ENCODE measurements at regions not wholly inside any gene's neighbourhood (a gene's known extent, or its start where the extent isn't known, plus 50 kb on each side); places are given as distances from the start of the nearest gene placed in this dataset.

DNA sequence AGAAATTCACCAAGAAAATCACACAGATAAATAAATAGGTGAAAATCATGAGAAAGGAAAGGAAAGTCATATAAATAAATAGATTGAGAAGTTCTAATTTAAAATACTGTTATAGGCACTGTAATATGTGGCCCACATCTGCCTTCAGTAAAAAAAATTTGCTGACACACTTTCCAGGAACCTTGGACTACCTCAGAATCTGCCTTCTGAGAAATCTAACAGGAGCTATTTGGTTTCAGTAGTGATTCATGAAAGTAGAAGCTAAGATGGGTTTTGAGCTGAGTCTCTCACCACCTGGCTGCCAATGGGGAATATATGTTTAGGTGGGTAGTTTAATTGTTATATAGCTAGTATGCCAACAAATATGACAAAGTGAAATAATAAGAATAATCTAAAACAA lies 810.0 kb downstream of the RAB28 start:
- H2BK15ac ChIP-seq (ENCODE audit: low read depth, low read length): no peak overlapping the region
- H3K9me3 ChIP-seq (ENCODE audit: control insufficient read depth, insufficient read depth, low read length): peaks cover 4% of the 10 kb centered on the region; the same call in 1 of the 2 replicates
- dilution Hi-C loops (cut with HindIII; ENCODE audit: low sequenced_read_pairs, unreplicated experiment) (no loop called here), intact Hi-C loops (cut with micrococcal nuclease) (no loop called here), in situ Hi-C loops (cut with MboI; ENCODE audit: low sequenced_read_pairs) (no loop called here)
- no peak overlapping the region for H4K91ac ChIP-seq (ENCODE audit: insufficient read depth, low read depth, low read length)
- H2BK20ac ChIP-seq (ENCODE audit: low read depth, low read length): no peak overlapping the region
- H2BK5ac ChIP-seq (ENCODE audit: low read depth, low read length, poor library complexity, severe bottlenecking): no peak overlapping the region
- no peaks in the 10 kb centered on the region for H3K36me3 ChIP-seq (ENCODE audit: control insufficient read depth, insufficient read depth, low read length)
- BruUV-seq (replicated peaks): no TSS peak
- ChIA-PET CTCF (no interaction called here), POLR2A (ENCODE audit: unreplicated experiment) (no interaction called here)
- H3K9me1 ChIP-seq (ENCODE audit: insufficient read depth, low read length): no peaks in the 10 kb centered on the region
- H3K4me3 ChIP-seq (ENCODE audit: insufficient read depth, low read depth, low read length): no peak overlapping the region
- no peak overlapping the region for H4K8ac ChIP-seq (ENCODE audit: low read depth in 2 of 2, low read length in 2 of 2)
- no peak overlapping the region for H2AFZ ChIP-seq (replicated peaks; ENCODE audit: low read length, poor library complexity)
- H2AK9ac ChIP-seq (replicated peaks; ENCODE audit: low read depth, low read length, poor library complexity): no peak overlapping the region
- H4K20me1 ChIP-seq (ENCODE audit: insufficient read depth, low read length): no peaks in the 10 kb centered on the region
- no peak overlapping the region for H3K4ac ChIP-seq (ENCODE audit: low read depth, low read length)
- no peak overlapping the region for H3K4me2 ChIP-seq (ENCODE audit: low read depth, low read length)
- no peak overlapping the region for H4K5ac ChIP-seq (ENCODE audit: low read depth, low read length)
- H3K79me1 ChIP-seq (ENCODE audit: low read depth in 1 of 2, low read length in 2 of 2): no peaks in the 10 kb centered on the region
- no peak overlapping the region for H2AK5ac ChIP-seq (ENCODE audit: low read depth, low read length)
- H3K4me1 ChIP-seq (ENCODE audit: control insufficient read depth, insufficient read depth, low read length): no peaks in the 10 kb centered on the region
- TF ChIP-seq BHLHE40 (IDR thresholded peaks at IDR 0.05; ENCODE audit: low read depth, low read length): no peak
- TF ChIP-seq RCOR1 (IDR thresholded peaks at IDR 0.05; ENCODE audit: insufficient replicate concordance, low read length): no peak
- TF ChIP-seq, protein P1, sequence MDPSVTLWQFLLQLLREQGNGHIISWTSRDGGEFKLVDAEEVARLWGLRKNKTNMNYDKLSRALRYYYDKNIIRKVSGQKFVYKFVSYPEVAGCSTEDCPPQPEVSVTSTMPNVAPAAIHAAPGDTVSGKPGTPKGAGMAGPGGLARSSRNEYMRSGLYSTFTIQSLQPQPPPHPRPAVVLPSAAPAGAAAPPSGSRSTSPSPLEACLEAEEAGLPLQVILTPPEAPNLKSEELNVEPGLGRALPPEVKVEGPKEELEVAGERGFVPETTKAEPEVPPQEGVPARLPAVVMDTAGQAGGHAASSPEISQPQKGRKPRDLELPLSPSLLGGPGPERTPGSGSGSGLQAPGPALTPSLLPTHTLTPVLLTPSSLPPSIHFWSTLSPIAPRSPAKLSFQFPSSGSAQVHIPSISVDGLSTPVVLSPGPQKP (IDR thresholded peaks at IDR 0.05; ENCODE audit: borderline replicate concordance, low read depth, low read length): no peak
- no peak for TF ChIP-seq MXI1 (IDR thresholded peaks at IDR 0.05; ENCODE audit: borderline replicate concordance, low read depth, low read length)
- H3K56ac ChIP-seq (ENCODE audit: extremely low read depth, insufficient read depth, low read length): no peak overlapping the region
- no peak overlapping the region for H3K23ac ChIP-seq (ENCODE audit: low read depth, low read length)
- ATAC-seq (ENCODE audit: low read depth) (no peak), DNase-seq (no peak)
- H3K27ac ChIP-seq (ENCODE audit: insufficient read depth, low read length): no peak overlapping the region
- no peak overlapping the region for H3K9ac ChIP-seq (ENCODE audit: low read depth, low read length)
- no peak overlapping the region for H2BK120ac ChIP-seq (ENCODE audit: low read depth, low read length)
- H3K14ac ChIP-seq (replicated peaks; ENCODE audit: low read depth, low read length): no peak overlapping the region
- no peak overlapping the region for H3K18ac ChIP-seq (ENCODE audit: low read depth, low read length)
- no peaks in the 10 kb centered on the region for H3K27me3 ChIP-seq (ENCODE audit: control insufficient read depth, insufficient read depth, low read length)
